ENCODE measurements at regions not wholly inside any gene's neighbourhood (a gene's known extent, or its start where the extent isn't known, plus 50 kb on each side); places are given as distances from the start of the nearest gene placed in this dataset.

DNA sequence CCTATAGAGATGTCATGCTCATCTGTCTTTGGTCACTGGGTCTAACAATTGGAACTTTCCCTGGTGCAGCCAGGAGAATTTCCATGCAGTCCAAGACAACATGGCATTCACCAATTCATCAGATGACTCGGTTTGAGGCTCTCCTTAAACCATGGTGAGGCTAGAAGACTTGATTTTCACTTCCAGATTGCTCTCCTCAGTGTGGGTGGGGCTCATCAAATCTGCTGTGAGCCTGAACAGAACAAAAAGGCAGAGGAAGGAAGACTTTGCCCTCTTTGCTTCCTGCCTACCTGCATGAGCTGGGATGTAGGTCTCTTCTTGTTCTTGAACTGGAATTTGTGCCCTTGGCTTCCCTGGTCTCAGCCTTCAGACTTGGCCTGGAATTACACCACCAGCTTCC lies 203.4 kb upstream of the TRIB2 start:
- no peaks in the 10 kb centered on the region for H3K36me3 ChIP-seq (ENCODE audit: control insufficient read depth, insufficient read depth, low read length)
- TF ChIP-seq, protein P1, sequence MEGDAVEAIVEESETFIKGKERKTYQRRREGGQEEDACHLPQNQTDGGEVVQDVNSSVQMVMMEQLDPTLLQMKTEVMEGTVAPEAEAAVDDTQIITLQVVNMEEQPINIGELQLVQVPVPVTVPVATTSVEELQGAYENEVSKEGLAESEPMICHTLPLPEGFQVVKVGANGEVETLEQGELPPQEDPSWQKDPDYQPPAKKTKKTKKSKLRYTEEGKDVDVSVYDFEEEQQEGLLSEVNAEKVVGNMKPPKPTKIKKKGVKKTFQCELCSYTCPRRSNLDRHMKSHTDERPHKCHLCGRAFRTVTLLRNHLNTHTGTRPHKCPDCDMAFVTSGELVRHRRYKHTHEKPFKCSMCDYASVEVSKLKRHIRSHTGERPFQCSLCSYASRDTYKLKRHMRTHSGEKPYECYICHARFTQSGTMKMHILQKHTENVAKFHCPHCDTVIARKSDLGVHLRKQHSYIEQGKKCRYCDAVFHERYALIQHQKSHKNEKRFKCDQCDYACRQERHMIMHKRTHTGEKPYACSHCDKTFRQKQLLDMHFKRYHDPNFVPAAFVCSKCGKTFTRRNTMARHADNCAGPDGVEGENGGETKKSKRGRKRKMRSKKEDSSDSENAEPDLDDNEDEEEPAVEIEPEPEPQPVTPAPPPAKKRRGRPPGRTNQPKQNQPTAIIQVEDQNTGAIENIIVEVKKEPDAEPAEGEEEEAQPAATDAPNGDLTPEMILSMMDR (IDR thresholded peaks at IDR 0.05; ENCODE audit: insufficient read depth, low read length, poor library complexity, severe bottlenecking) = no peak
- no peak for DNase-seq (ENCODE audit: low read depth)
- peaks cover 2% of the 10 kb centered on the region for H3K27me3 ChIP-seq (ENCODE audit: control insufficient read depth, insufficient read depth, low read length)
- no peak overlapping the region for H3K4me3 ChIP-seq (ENCODE audit: low read depth, low read length)

DNA sequence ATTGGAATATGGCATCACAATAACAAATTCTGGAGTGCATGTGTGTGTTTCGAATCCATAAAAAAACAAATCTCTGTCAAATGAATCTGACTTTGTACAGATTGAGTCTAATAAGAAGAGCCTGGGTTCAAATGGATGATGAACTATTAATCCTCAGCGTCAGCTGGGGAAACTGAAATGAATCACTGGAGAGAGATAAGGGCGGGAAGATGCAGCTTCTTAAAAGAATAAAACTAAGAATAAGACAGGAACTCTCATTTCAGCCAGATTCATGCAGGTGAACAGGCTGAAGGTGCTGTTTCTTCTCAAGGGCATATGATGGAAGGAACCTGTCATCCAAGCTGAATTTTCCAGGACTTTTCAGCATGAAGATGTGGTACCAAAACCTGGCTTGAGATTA lies 202.6 kb upstream of the TRIB2 start:
- Histone ChIP-seq H3K27me3 (ENCODE audit: control insufficient read depth, insufficient read depth, low read length) (peaks cover 2% of the 10 kb centered on the region), H3K4me3 (ENCODE audit: low read depth, low read length) (no peak overlapping the region), H3K36me3 (ENCODE audit: control insufficient read depth, insufficient read depth, low read length) (no peaks in the 10 kb centered on the region)
- DNase-seq (ENCODE audit: low read depth) = no peak
- TF ChIP-seq, protein P1 (IDR thresholded peaks at IDR 0.05; ENCODE audit: insufficient read depth, low read length, poor library complexity, severe bottlenecking) = no peak

DNA sequence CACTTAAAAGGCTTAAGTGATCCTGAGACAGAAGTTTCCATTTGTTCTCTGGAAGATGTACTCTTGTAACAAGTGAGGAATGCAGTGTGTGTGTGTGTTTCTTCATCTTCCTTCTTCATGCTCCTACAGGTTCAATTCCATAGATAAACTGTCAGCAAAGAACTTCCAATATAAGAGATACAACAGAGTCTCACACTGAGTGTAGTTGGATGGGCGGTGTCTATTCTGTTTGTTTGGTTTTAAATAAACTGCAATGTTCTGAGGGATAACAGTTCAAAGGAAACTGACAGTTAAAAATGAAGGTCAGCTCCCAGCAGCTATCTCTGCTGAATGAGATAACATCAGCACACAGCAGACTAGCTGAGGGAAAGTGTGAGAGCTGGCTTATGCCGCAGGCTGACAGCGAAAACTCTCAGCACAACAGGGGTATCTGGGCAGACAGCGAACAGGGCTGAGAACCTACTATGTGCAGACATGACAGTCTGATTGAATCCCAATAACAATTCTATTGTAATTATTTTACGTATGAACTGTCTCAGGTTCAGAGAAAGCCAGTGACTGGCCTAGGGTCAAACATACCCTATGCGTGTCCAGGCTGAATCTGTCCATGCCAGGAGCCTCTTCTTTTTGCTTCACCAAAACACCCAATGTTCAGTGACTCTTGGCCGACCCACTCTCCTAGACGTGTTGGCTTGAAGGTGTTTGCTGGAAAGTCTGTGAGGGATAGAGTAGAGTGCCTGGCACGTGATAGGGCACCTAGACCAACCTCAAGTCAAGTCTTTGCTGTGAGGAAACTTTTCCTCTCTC lies 201.9 kb upstream of the TRIB2 start:
- Histone ChIP-seq H3K27me3 (ENCODE audit: control insufficient read depth, insufficient read depth, low read length) (peaks cover 2% of the 10 kb centered on the region), H3K4me3 (ENCODE audit: low read depth, low read length) (no peak overlapping the region), H3K36me3 (ENCODE audit: control insufficient read depth, insufficient read depth, low read length) (no peaks in the 10 kb centered on the region)
- no peak for DNase-seq (ENCODE audit: low read depth)
- TF ChIP-seq, protein P1 (IDR thresholded peaks at IDR 0.05; ENCODE audit: insufficient read depth, low read length, poor library complexity, severe bottlenecking) = no peak

DNA sequence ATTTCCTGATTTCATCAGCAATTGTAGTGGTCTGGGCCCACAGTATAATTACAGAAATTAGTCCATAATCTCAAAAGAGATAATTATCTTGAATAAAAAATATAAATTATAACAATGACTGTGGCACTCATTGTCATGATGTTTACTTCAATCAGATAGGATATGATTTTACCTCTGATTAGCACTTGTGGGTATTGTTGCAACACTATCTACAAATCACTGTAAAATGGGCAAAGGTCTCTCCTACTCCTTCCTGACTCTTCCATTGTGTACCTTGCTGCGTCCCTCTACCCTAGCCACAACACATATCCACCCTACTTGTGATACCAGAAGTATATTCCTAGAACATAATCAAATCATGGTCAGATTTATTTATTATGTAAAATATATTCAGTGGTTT lies 200.9 kb upstream of the TRIB2 start:
- no peak for DNase-seq (ENCODE audit: low read depth)
- TF ChIP-seq, protein P1 (IDR thresholded peaks at IDR 0.05; ENCODE audit: insufficient read depth, low read length, poor library complexity, severe bottlenecking) = no peak
- no peaks in the 10 kb centered on the region for H3K36me3 ChIP-seq (ENCODE audit: control insufficient read depth, insufficient read depth, low read length)

DNA sequence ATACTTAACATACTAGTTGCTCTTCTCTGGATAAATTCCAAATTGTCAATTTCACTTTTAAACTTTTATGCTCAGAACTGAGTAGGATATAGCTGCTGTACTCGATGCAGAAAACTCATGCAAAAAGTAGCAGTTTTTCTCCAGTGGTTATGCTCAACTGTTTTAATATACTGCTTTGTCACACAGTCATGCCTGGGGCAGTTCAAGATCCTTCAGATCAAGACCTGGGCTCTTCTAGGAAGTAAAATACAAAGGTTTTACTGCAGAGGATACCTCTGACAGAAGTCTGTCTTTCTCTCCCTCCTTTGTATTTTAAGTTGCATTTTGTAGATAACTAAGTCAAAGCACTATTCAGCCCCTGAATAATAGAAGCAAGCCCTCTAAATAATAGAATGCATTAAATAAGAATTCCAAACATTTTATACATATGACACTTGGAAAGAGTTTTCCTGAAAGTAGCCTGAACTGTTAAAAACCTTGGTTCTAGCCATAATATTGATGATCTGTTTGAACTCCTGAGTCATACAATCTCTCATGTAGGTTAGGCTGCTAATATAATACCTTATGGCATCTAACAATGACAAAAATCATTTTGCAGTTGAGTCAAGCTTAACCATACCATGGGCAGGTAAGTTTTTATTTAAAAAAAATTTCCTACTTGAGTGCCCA lies 183.3 kb upstream of the TRIB2 start:
- no peaks in the 10 kb centered on the region for H3K36me3 ChIP-seq (ENCODE audit: control insufficient read depth, insufficient read depth, low read length)
- TF ChIP-seq, protein P1 (IDR thresholded peaks at IDR 0.05; ENCODE audit: insufficient read depth, low read length, poor library complexity, severe bottlenecking) = no peak
- H3K4me3 ChIP-seq (ENCODE audit: low read depth, low read length) = no peak overlapping the region
- no peak for DNase-seq (ENCODE audit: low read depth)
- peaks cover 2% of the 10 kb centered on the region for H3K27me3 ChIP-seq (ENCODE audit: control insufficient read depth, insufficient read depth, low read length)

More for the DNA sequence above, 200.9 kb upstream of the TRIB2 start:
- H3K4me3 ChIP-seq (ENCODE audit: low read depth, low read length) = no peak overlapping the region
- H3K27me3 ChIP-seq (ENCODE audit: control insufficient read depth, insufficient read depth, low read length) = peaks cover under 1% of the 10 kb centered on the region
